A549 (cell line): ENCODE measurements at regions not wholly inside any gene's neighbourhood (a gene's known extent, or its start where the extent isn't known, plus 50 kb on each side); places are given as distances from the start of the nearest gene placed in this dataset.

ENCODE experiments used
- BHLHE40 ChIP-seq: IDR thresholded peaks from 2 replicates; pipeline ENCODE4 v1.6.1; 2012; ENCODE audit warnings: low read depth, low read length, inconsistent platforms
- CTCF ChIP-seq: fragments of >200 bp; sonication (Bioruptor Twin); formaldehyde crosslinking; IDR thresholded peaks from 3 replicates; pipeline ENCODE4 v1.5.1; 2016
- KDM1A ChIP-seq: fragments of 200-600 bp; sonication (generic); IDR thresholded peaks from 2 replicates; pipeline ENCODE4 v1.6.1; 2016; ENCODE audit warnings: low read depth, mild to moderate bottlenecking
- KDM5A ChIP-seq: fragments of 200-600 bp; sonication (generic); IDR thresholded peaks from 2 replicates; pipeline ENCODE4 v1.6.1; 2016; ENCODE audit warnings: antibody characterized with exemption, mild to moderate bottlenecking
- MAFK ChIP-seq: fragments of 450-650 bp; IDR thresholded peaks from 2 replicates; pipeline ENCODE4 v1.6.1; 2014; ENCODE audit not compliant: partially characterized antibody
- MYC ChIP-seq: IDR thresholded peaks from 2 replicates; pipeline ENCODE4 v1.6.1; 2012; ENCODE audit warnings: mild to moderate bottlenecking, inconsistent platforms, low read length, improper control_type of control experiment, borderline replicate concordance
- PBX3 ChIP-seq: IDR thresholded peaks from 2 replicates; pipeline ENCODE4 v1.6.1; 2012
- POLR2A ChIP-seq: IDR thresholded peaks from 2 replicates; pipeline ENCODE4 v1.6.1; 2012; ENCODE audit warnings: mild to moderate bottlenecking, low read length
- REST ChIP-seq: fragments of 200-600 bp; sonication (generic); IDR thresholded peaks from 2 replicates; pipeline ENCODE4 v1.6.1; 2016; ENCODE audit warnings: antibody characterized with exemption, mild to moderate bottlenecking, moderate library complexity
- RFX5 ChIP-seq: fragments of 450-650 bp; IDR thresholded peaks from 2 replicates; pipeline ENCODE4 v1.7.1; 2014; ENCODE audit warnings: antibody characterized with exemption, mild to moderate bottlenecking, moderate library complexity

GRCh38 chr13:84590663-84591062 is 708.4 kb upstream of the SLITRK1 start:
- TF ChIP-seq REST = no peak
- TF ChIP-seq CTCF = no peak
- no peak for TF ChIP-seq BHLHE40
- no peak for TF ChIP-seq KDM1A
- no peak for TF ChIP-seq RFX5
- TF ChIP-seq POLR2A = no peak
- no peak for TF ChIP-seq KDM5A
- TF ChIP-seq PBX3 = no peak
- no peak for TF ChIP-seq MYC
- TF ChIP-seq MAFK = no peak
